DOHH2 (cell line): ENCODE measurements at regions not wholly inside any gene's neighbourhood (a gene's known extent, or its start where the extent isn't known, plus 50 kb on each side); places are given as distances from the start of the nearest gene placed in this dataset.
"Not testable (repeated sequence)": the region's sequence is repeated elsewhere in the genome, so short reads cannot be mapped to it uniquely, and the experiment has no call there.

ENCODE experiments used
- H3F3A ChIP-seq: fragments of 200-600 bp; sonication (generic), shearing (Covaris generic); 2 replicates; pipeline ENCODE4 v1.6.0; 2016; ENCODE audit warnings: antibody characterized with exemption, mild to moderate bottlenecking; ENCODE audit not compliant: control insufficient read depth, insufficient read depth
- H3K27ac ChIP-seq: fragments of 200-600 bp; sonication (generic); 2 replicates; pipeline ENCODE4 v1.5.1; 2014; ENCODE audit warnings: low read depth, mild to moderate bottlenecking, low read length, moderate library complexity
- H3K27me3 ChIP-seq: fragments of 200-600 bp; sonication (generic); 2 replicates; pipeline ENCODE4 v1.6.1; 2014; ENCODE audit warnings: mild to moderate bottlenecking, low read length, mixed read lengths; ENCODE audit not compliant: control insufficient read depth
- H3K36me3 ChIP-seq: fragments of 200-600 bp; sonication (generic); 2 replicates; pipeline ENCODE4 v1.6.1; 2014; ENCODE audit warnings: mild to moderate bottlenecking, low read length, moderate library complexity, mixed read lengths; ENCODE audit not compliant: control insufficient read depth
- H3K4me1 ChIP-seq: fragments of 200-600 bp; sonication (generic); 2 replicates; pipeline ENCODE4 v1.6.1; 2014; ENCODE audit warnings: mild to moderate bottlenecking, low read length, mixed read lengths; ENCODE audit not compliant: control insufficient read depth
- H3K4me2 ChIP-seq: fragments of 200-600 bp; sonication (generic); 2 replicates; pipeline ENCODE4 v1.6.0; 2014; ENCODE audit warnings: mild to moderate bottlenecking, low read length, moderate library complexity
- H3K4me3 ChIP-seq: fragments of 200-600 bp; sonication (generic); 2 replicates; pipeline ENCODE4 v1.5.1; 2014; ENCODE audit warnings: mild to moderate bottlenecking, low read length, mixed read lengths
- H3K79me2 ChIP-seq: fragments of 200-600 bp; sonication (generic); 2 replicates; pipeline ENCODE4 v1.6.1; 2014; ENCODE audit warnings: mild to moderate bottlenecking, low read length, mixed read lengths; ENCODE audit not compliant: control insufficient read depth
- H3K9me2 ChIP-seq: fragments of 200-600 bp; sonication (generic); replicated peaks from 2 replicates; pipeline ENCODE4 v1.6.1; 2014; ENCODE audit warnings: mild to moderate bottlenecking, low read length, mixed read lengths; ENCODE audit not compliant: control insufficient read depth
- H3K9me3 ChIP-seq: fragments of 200-600 bp; sonication (generic); 2 replicates; pipeline ENCODE4 v1.6.1; 2014; ENCODE audit warnings: antibody characterized with exemption, low read length, mixed read lengths; ENCODE audit not compliant: control insufficient read depth, insufficient read depth
- H4K20me1 ChIP-seq: fragments of 200-600 bp; sonication (generic); 2 replicates; pipeline ENCODE4 v1.6.0; 2014; ENCODE audit warnings: low read depth, mild to moderate bottlenecking, antibody characterized with exemption, low read length, moderate library complexity; ENCODE audit not compliant: control insufficient read depth, insufficient read depth
- CTCF ChIP-seq: fragments of 200-600 bp; sonication (generic); IDR thresholded peaks from one replicate; pipeline ENCODE4 v1.5.1; 2014; ENCODE audit warnings: antibody characterized with exemption, mild to moderate bottlenecking, low read depth, low read length; ENCODE audit not compliant: poor library complexity, severe bottlenecking
- EZH2phosphoT487 ChIP-seq: fragments of 200-600 bp; sonication (generic); IDR thresholded peaks from 2 replicates; pipeline ENCODE4 v1.6.1; 2017; ENCODE audit warnings: borderline replicate concordance, mild to moderate bottlenecking, antibody characterized with exemption, low read length, moderate library complexity, mixed read lengths

DNA sequence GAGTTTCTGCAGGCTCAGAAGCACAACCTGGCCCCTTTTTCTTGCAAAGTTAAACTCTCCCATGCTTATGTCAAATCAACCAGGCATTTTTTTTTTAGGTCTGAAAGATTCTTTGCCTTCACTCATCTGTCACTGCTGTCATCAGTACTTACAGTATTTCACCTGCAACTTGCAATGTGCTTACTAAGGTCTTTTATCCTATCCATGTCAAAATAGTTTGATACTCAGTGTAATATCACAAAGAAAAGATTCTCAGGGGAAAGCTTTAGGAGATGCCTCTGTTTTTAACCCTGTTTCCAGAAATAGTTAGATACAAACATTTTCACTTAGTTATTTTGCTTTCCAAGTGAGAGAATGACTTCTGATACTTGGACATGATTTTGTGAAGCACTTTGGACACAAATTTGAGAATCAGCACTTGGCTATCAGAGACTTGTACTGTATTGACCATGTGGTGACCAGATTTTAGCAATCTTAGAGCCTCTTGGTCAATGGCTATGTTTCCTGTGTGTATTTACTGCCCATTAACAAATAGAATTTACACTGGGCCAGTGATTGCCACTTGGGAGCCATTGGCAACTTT, 428.2 kb downstream of the IRX1 start:
- H4K20me1 ChIP-seq = no peaks in the 10 kb centered on the region
- no peaks in the 10 kb centered on the region for H3K4me1 ChIP-seq
- no peaks in the 10 kb centered on the region for H3K9me2 ChIP-seq
- H3K36me3 ChIP-seq = no peaks in the 10 kb centered on the region
- H3K9me3 ChIP-seq = no peaks in the 10 kb centered on the region; the same call in 1 of the 2 replicates
- no peak for TF ChIP-seq CTCF
- TF ChIP-seq EZH2phosphoT487 = no peak
- no peak overlapping the region for H3K4me2 ChIP-seq
- H3K4me3 ChIP-seq = no peak overlapping the region
- H3K79me2 ChIP-seq = no peaks in the 10 kb centered on the region
- H3F3A ChIP-seq = no peaks in the 10 kb centered on the region
- no peak overlapping the region for H3K27ac ChIP-seq
- H3K27me3 ChIP-seq = no peaks in the 10 kb centered on the region

- H3K27ac ChIP-seq = no peak overlapping the region
- H3K4me2 ChIP-seq = no peak overlapping the region
- no peaks in the 10 kb centered on the region for H3K9me2 ChIP-seq
- H3K79me2 ChIP-seq = no peaks in the 10 kb centered on the region
- H3K4me3 ChIP-seq = no peak overlapping the region
- TF ChIP-seq EZH2phosphoT487 = no peak
- TF ChIP-seq CTCF = no peak
- H3K4me1 ChIP-seq = no peaks in the 10 kb centered on the region
- no peaks in the 10 kb centered on the region for H3F3A ChIP-seq
- H3K9me3 ChIP-seq = no peaks in the 10 kb centered on the region; the same call in 1 of the 2 replicates
- no peaks in the 10 kb centered on the region for H4K20me1 ChIP-seq
- H3K27me3 ChIP-seq = no peaks in the 10 kb centered on the region
- no peaks in the 10 kb centered on the region for H3K36me3 ChIP-seq
These were observed 431.6 kb downstream of the IRX1 start for GRCh38 chr5:4027088-4027734.

GRCh38 chr5:4028384-4028783, 432.8 kb downstream of the IRX1 start:
- Histone ChIP-seq H3K36me3 (no peaks in the 10 kb centered on the region), H3K4me2 (no peak overlapping the region), H4K20me1 (no peaks in the 10 kb centered on the region), H3F3A (no peaks in the 10 kb centered on the region), H3K27me3 (no peaks in the 10 kb centered on the region), H3K9me2 (no peaks in the 10 kb centered on the region), H3K4me1 (no peaks in the 10 kb centered on the region), H3K4me3 (no peak overlapping the region), H3K9me3 (no peaks in the 10 kb centered on the region; the same call in 1 of the 2 replicates), H3K79me2 (no peaks in the 10 kb centered on the region), H3K27ac (no peak overlapping the region)
- TF ChIP-seq CTCF (no peak), EZH2phosphoT487 (no peak)

GRCh38 chr5:4033546-4033945, 437.9 kb downstream of the IRX1 start:
- H3F3A ChIP-seq, H3K4me3 ChIP-seq, H3K36me3 ChIP-seq, H3K27ac ChIP-seq, H3K4me1 ChIP-seq, H4K20me1 ChIP-seq, H3K9me2 ChIP-seq, H3K9me3 ChIP-seq, H3K27me3 ChIP-seq, H3K4me2 ChIP-seq, H3K79me2 ChIP-seq: not testable (repeated sequence)
